K562 (cell line): ENCODE measurements at regions not wholly inside any gene's neighbourhood (a gene's known extent, or its start where the extent isn't known, plus 50 kb on each side); places are given as distances from the start of the nearest gene placed in this dataset.

Source experiments
- ATAC-seq: fragments of 200-7000 bp; cut with Tn5 transposase; 3 replicates; pipeline ENCODE4 v1.9.1; 2020; ENCODE audit warnings: moderate library complexity
- BruUV-seq: library from RNA; stranded (reverse); fragments of 400-500 nt; replicated peaks from 2 replicates; lab custom pipeline; 2021; lab: Mats Ljungman, UMichigan
- CTCF ChIA-PET: fragments of 300-600 bp; formaldehyde crosslinking; extraction: SDS; loops from one replicate; lab custom pipeline; 2021; ENCODE audit warnings: low intra/inter-chr PET ratio; lab: Yijun Ruan, JAX
- POLR2A ChIA-PET: fragments of 300-600, 350-650 bp; sonication (Branson Sonifier 250); formaldehyde crosslinking; extraction: SDS; loops from one replicate; lab custom pipeline; 2021; ENCODE audit warnings: antibody characterized with exemption, inconsistent platforms; lab: Yijun Ruan, JAX
- DNase-seq, 4 experiments: peaks; one replicate each; pipeline versions ENCODE4 v3.0.0 to v3.0.0-alpha.2; 2011 to 2018; ENCODE audit warnings: low spot score in 3 of 4, mixed read lengths in 3 of 4; ENCODE audit errors: extremely low read depth in 1 of 4
- FAIRE-seq: peaks from 2 replicates; lab custom pipeline; 2011; peaks lifted over from hg19 to GRCh38; lab: Jason Lieb, UNC
- H2AFZ ChIP-seq: 2 replicates; pipeline ENCODE4 v1.6.0; 2011; ENCODE audit warnings: low read depth, low read length, control low read depth, inconsistent platforms
- H3K27ac ChIP-seq: fragments of 200-600 bp; 3 replicates; pipeline ENCODE4 v1.8.0; 2011; ENCODE audit warnings: low read depth, mild to moderate bottlenecking, control low read depth, inconsistent platforms, low read length, moderate library complexity, mixed read lengths; ENCODE audit errors: extremely low read depth
- H3K27me3 ChIP-seq, 2 experiments: fragments of 300-600 bp in 1 of 2; 2 replicates in 1 of 2; 3 replicates in 1 of 2; pipeline versions ENCODE4 v1.6.0 to v1.8.0; 2011; ENCODE audit warnings: inconsistent platforms in 2 of 2, low read length in 2 of 2, mild to moderate bottlenecking in 1 of 2, mixed read lengths in 1 of 2, moderate library complexity in 1 of 2; ENCODE audit not compliant: control insufficient read depth in 2 of 2, insufficient read depth in 2 of 2
- H3K36me3 ChIP-seq: fragments of 300-600 bp; 3 replicates; pipeline ENCODE4 v1.8.0; 2011; ENCODE audit warnings: mild to moderate bottlenecking, low read length, inconsistent platforms; ENCODE audit not compliant: control insufficient read depth, insufficient read depth
- H3K4me1 ChIP-seq, 2 experiments: fragments of 200-600 bp in 1 of 2; replicated peaks in 1 of 2; 2 replicates in 1 of 2; 3 replicates in 1 of 2; pipeline versions ENCODE4 v1.5.1 to v1.8.0; 2011; ENCODE audit warnings: inconsistent platforms in 2 of 2, low read length in 2 of 2, mild to moderate bottlenecking in 1 of 2, mixed read lengths in 1 of 2, moderate library complexity in 1 of 2; ENCODE audit not compliant: control insufficient read depth in 2 of 2, insufficient read depth in 2 of 2
- H3K4me2 ChIP-seq: 2 replicates; pipeline ENCODE4 v1.6.1; 2011; ENCODE audit warnings: low read length, control low read depth, inconsistent platforms, mixed read lengths; ENCODE audit not compliant: insufficient read depth
- H3K4me3 ChIP-seq: fragments of 200-600 bp; sonication (generic), shearing (Covaris generic); 2 replicates; pipeline ENCODE4 v1.5.1; 2016; ENCODE audit warnings: control low read depth, inconsistent platforms
- H3K79me2 ChIP-seq: fragments of 200-600 bp; 3 replicates; pipeline ENCODE4 v1.8.0; 2011; ENCODE audit warnings: low read length, inconsistent platforms; ENCODE audit not compliant: control insufficient read depth, insufficient read depth
- H3K9ac ChIP-seq, 2 experiments: 2 replicates each; pipeline versions ENCODE4 v1.6.0 to v1.6.1; 2011; ENCODE audit warnings: low read depth in 2 of 2, low read length in 2 of 2, control low read depth in 1 of 2, inconsistent platforms in 1 of 2, mild to moderate bottlenecking in 1 of 2, mixed read lengths in 1 of 2; ENCODE audit not compliant: insufficient read depth in 1 of 2
- H3K9me1 ChIP-seq: one replicate; pipeline ENCODE4 v1.6.0; 2011; ENCODE audit warnings: inconsistent platforms, mild to moderate bottlenecking, low read length, moderate library complexity; ENCODE audit not compliant: control insufficient read depth, insufficient read depth
- H3K9me3 ChIP-seq: replicated peaks from 2 replicates; pipeline ENCODE4 v1.5.1; 2011; ENCODE audit warnings: low read depth, low read length, inconsistent platforms; ENCODE audit not compliant: control insufficient read depth, insufficient read depth
- H4K20me1 ChIP-seq: replicated peaks from 2 replicates; pipeline ENCODE4 v1.6.1; 2011; ENCODE audit warnings: low read length, inconsistent platforms, mixed read lengths; ENCODE audit not compliant: control insufficient read depth, insufficient read depth
- CBFA2T2 ChIP-seq: fragments of 450-650 bp; conservative IDR thresholded peaks from 2 replicates; pipeline ENCODE4 v1.6.1; 2017; ENCODE audit warnings: mild to moderate bottlenecking
- E2F4 ChIP-seq: sonication (generic); formaldehyde crosslinking; IDR thresholded peaks from 2 replicates; pipeline ENCODE4 v1.8.0; 2022; ENCODE audit warnings: mild to moderate bottlenecking, low read depth, missing genetic modification reagents
- HDGF ChIP-seq: fragments of 450-650 bp; IDR thresholded peaks from 2 replicates; pipeline ENCODE4 v1.6.1; 2016
- HMGXB4 ChIP-seq: sonication (generic); formaldehyde crosslinking; IDR thresholded peaks from 2 replicates; pipeline ENCODE4 v1.8.1; 2023; ENCODE audit warnings: mild to moderate bottlenecking, missing genetic modification reagents
- MAZ ChIP-seq, 2 experiments: fragments of 450-650 bp in 1 of 2; sonication (generic) in 1 of 2; formaldehyde crosslinking; IDR thresholded peaks in 1 of 2; conservative IDR thresholded peaks in 1 of 2; 2 replicates each; pipeline versions ENCODE4 v1.4.0 to v1.5.0; 2020; ENCODE audit warnings: mild to moderate bottlenecking in 1 of 2, missing genetic modification reagents in 1 of 2
- MTA3 ChIP-seq: fragments of 450-650 bp; formaldehyde crosslinking; IDR thresholded peaks from 2 replicates; pipeline ENCODE4 v1.6.1; 2017; ENCODE audit warnings: mild to moderate bottlenecking, borderline replicate concordance
- STAT5A ChIP-seq: IDR thresholded peaks from 2 replicates; pipeline ENCODE4 v1.6.1; 2012; ENCODE audit warnings: low read length, inconsistent platforms, borderline replicate concordance
- THRA ChIP-seq: fragments of 450-650 bp; IDR thresholded peaks from 2 replicates; pipeline ENCODE4 v1.6.1; 2017; ENCODE audit warnings: mild to moderate bottlenecking, moderate library complexity
- ZNF224 ChIP-seq: sonication (generic); formaldehyde crosslinking; IDR thresholded peaks from 2 replicates; pipeline ENCODE4 v1.8.0; 2022; ENCODE audit warnings: mild to moderate bottlenecking, missing genetic modification reagents
- ZNF318 ChIP-seq, 2 experiments: fragments of 450-650 bp; IDR thresholded peaks; 2 replicates each; pipeline ENCODE4 v1.6.1; 2016; ENCODE audit warnings: mild to moderate bottlenecking in 2 of 2, borderline replicate concordance in 1 of 2, low read depth in 1 of 2, moderate library complexity in 1 of 2
- ZNF354B ChIP-seq: fragments of 250-450 bp; sonication (Bioruptor Pico); IDR thresholded peaks from 2 replicates; pipeline ENCODE4 v1.4.0; 2020
- WGBS: fragments of 100-300 bp; shearing (Covaris generic); methylation state at CpG from one replicate; pipeline ENCODE4 v1.1.6; 2016; ENCODE audit warnings: low coverage, mixed read lengths; ENCODE audit not compliant: insufficient coverage; ENCODE audit errors: missing lambda C conversion rate; 5-methylcytosine and 5-hydroxymethylcytosine counted together
- in situ Hi-C: fragments of 300-500 bp; cut with MboI; formaldehyde crosslinking; loops from 4 replicates; pipeline ENCODE4 v1.15.0; 2018; ENCODE audit warnings: inconsistent platforms, mixed read lengths
- intact Hi-C: fragments of 100-400 bp; cut with micrococcal nuclease; formaldehyde crosslinking; loops from 2 replicates; pipeline ENCODE4 v1.14.2; 2022

GRCh38 chr13:82822935-82823334 is 1059.3 kb downstream of the SLITRK1 start:
- Histone ChIP-seq H3K4me3 (no peak overlapping the region), H3K4me1 (no peaks in the 10 kb centered on the region), H3K27ac (no peak overlapping the region), H3K79me2 (no peaks in the 10 kb centered on the region), H3K36me3 (no peaks in the 10 kb centered on the region), H3K9me3 (no peaks in the 10 kb centered on the region), H3K4me2 (no peak overlapping the region), H3K9me1 (no peaks in the 10 kb centered on the region), H4K20me1 (no peaks in the 10 kb centered on the region), H3K27me3 (no peaks in the 10 kb centered on the region), H2AFZ (no peak overlapping the region), H3K9ac (no peak overlapping the region)
- FAIRE-seq: no peak
- BruUV-seq: no TSS peak
- POLR2A ChIA-PET: no interaction called here
- no peak for DNase-seq
- CTCF ChIA-PET: no interaction called here
- in situ Hi-C loops: no loop called here
- 13% methylated on average over 8 of the region's 10 CpGs for WGBS
- intact Hi-C loops: no loop called here
- ATAC-seq: no peak
- TF ChIP-seq HDGF (no peak), THRA (no peak), MTA3 (no peak), MAZ (CRISPR knock-in tag; conservative IDR thresholded peaks at IDR 0.05 in 1 of 2, IDR thresholded peaks at IDR 0.05 in 1 of 2) (no peak), HMGXB4 (CRISPR knock-in tag) (no peak), ZNF354B (no peak), E2F4 (CRISPR knock-in tag) (no peak), ZNF224 (CRISPR knock-in tag) (no peak), CBFA2T2 (no peak), ZNF318 (IDR thresholded peaks at IDR 0.05; ENCODE audit: borderline replicate concordance in 1 of 2, low read depth in 1 of 2) (no peak), STAT5A (no peak)
